GM12872 (cell line): ENCODE measurements at regions not wholly inside any gene's neighbourhood (a gene's known extent, or its start where the extent isn't known, plus 50 kb on each side); places are given as distances from the start of the nearest gene placed in this dataset.

Source experiments
- CTCF ChIP-seq: IDR thresholded peaks from 3 replicates; pipeline ENCODE4 v1.5.1; 2011; ENCODE audit warnings: low read depth, mild to moderate bottlenecking, low read length, moderate library complexity; ENCODE audit not compliant: insufficient read depth

GRCh38 chr2:138113871-138114525 is 149.7 kb downstream of the HNMT start:
- no peak for TF ChIP-seq CTCF

GRCh38 chr2:138115666-138116065 is 151.4 kb downstream of the HNMT start:
- TF ChIP-seq CTCF, result no peak

DNA sequence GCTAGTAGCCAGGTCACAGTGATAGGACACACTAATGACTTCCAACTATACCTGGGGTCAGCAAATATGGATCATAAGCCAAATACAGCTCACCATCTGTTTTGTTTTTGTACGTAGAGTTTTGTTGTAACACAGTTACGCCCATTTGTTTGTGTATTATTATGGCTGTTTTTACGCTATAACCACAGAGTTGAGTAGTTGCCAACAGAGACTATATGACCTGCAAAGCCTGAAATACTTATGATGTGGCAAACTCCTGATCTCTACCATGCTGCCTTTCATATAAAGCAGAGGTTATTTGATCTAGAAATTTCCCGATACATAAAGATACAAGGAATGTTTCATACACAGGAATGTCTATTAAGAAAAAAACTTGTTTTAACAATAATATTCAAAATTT is 152.2 kb downstream of the HNMT start:
- TF ChIP-seq CTCF, result no peak

DNA sequence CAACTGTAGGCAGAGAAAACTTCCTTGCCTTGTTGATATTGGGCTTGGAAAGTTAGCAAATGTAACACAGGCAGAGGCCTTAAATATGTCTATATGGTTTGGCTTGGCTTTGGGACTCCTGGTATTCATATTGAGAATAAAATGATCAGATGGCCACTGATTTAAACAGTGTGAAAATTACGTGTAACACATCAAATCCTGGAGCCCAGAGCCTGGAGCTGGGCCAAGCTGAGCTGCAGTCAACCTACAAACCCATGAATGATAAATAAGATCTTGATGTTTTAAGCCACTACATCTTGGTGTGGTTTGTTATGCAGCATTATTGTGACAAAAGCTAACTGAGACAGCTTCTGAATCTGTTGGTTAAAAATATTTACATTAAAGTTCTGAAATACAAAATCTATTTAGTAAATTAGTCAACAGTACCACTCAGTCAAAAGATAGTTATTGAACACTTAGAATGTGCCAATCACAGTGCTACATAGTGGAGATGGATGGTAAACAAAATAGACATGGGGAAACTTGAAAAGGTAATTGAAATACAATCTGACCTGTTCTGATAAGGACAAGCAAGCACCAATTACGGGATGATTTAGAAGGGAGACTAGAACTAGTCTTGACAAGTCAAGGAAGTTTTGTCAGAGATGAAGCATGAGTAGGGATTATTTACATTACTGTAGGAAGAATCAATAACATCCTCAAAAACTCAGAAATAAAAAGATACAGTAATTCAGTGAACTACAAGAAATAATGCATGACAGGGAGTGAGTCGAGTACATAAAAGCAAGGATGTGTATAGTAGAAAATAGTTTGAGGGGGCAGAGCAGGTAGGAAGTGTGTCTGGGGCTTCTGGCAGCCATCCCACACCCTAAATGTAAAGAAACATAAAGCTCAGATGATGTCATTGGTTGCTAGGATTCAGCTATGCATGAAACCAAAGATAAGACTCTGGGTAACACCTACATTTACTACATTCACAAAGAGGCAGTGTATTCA is 157.7 kb downstream of the HNMT start:
- no peak for TF ChIP-seq CTCF

- TF ChIP-seq CTCF, result no peak
Measured at GRCh38 chr2:138122891-138123290, 158.6 kb downstream of the HNMT start.

GRCh38 chr2:138123741-138124140 is 159.5 kb downstream of the HNMT start:
- TF ChIP-seq CTCF, result no peak

GRCh38 chr2:138124521-138124920 is 160.2 kb downstream of the HNMT start:
- TF ChIP-seq CTCF, result no peak
